ENCODE measurements at regions not wholly inside any gene's neighbourhood (a gene's known extent, or its start where the extent isn't known, plus 50 kb on each side); places are given as distances from the start of the nearest gene placed in this dataset.

GRCh38 chr9:19682397-19682796 lies 106.4 kb downstream of the SLC24A2 start:
- TF ChIP-seq, protein P1, sequence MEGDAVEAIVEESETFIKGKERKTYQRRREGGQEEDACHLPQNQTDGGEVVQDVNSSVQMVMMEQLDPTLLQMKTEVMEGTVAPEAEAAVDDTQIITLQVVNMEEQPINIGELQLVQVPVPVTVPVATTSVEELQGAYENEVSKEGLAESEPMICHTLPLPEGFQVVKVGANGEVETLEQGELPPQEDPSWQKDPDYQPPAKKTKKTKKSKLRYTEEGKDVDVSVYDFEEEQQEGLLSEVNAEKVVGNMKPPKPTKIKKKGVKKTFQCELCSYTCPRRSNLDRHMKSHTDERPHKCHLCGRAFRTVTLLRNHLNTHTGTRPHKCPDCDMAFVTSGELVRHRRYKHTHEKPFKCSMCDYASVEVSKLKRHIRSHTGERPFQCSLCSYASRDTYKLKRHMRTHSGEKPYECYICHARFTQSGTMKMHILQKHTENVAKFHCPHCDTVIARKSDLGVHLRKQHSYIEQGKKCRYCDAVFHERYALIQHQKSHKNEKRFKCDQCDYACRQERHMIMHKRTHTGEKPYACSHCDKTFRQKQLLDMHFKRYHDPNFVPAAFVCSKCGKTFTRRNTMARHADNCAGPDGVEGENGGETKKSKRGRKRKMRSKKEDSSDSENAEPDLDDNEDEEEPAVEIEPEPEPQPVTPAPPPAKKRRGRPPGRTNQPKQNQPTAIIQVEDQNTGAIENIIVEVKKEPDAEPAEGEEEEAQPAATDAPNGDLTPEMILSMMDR (IDR thresholded peaks at IDR 0.05) = no peak
- ATAC-seq (ENCODE audit: low FRiP score) (no peak), DNase-seq (ENCODE audit: low spot score) (no peak)

DNA sequence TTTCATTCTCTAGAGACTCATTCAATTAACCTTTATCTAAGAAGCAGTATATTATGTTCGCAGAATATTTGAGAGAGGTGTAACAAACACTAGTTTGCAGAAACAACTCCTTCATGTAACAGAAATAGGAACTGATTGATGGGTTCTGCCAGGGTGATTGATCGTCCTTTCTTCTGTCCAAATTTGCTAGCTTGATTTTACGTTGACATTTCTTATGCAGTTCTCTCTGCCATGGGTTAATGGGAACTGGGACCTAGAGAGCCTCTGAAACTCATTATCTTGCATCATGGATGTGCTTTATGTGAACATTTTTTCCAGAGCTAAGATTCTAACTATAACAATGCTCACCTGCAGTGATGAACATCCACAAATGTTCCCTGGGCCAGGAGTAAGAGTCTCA lies 107.0 kb downstream of the SLC24A2 start:
- no peak for ATAC-seq (ENCODE audit: low FRiP score)

GRCh38 chr9:19677924-19678323 lies 110.9 kb downstream of the SLC24A2 start:
- no peak for ATAC-seq (ENCODE audit: low FRiP score)
- no peak for DNase-seq (ENCODE audit: low spot score)
- TF ChIP-seq, protein P1 (IDR thresholded peaks at IDR 0.05) = no peak

More for the DNA sequence above, 107.0 kb downstream of the SLC24A2 start:
- no peak for DNase-seq (ENCODE audit: low spot score)
- TF ChIP-seq, protein P1 (IDR thresholded peaks at IDR 0.05) = no peak

GRCh38 chr9:19675492-19675891 lies 113.3 kb downstream of the SLC24A2 start:
- ATAC-seq (ENCODE audit: low FRiP score) = no peak
- TF ChIP-seq, protein P1 (IDR thresholded peaks at IDR 0.05) = no peak
- no peak for DNase-seq (ENCODE audit: low spot score)

- TF ChIP-seq, protein P1 (IDR thresholded peaks at IDR 0.05) = no peak
- DNase-seq (ENCODE audit: low spot score) (no peak), ATAC-seq (ENCODE audit: low FRiP score) (no peak)
These were observed 122.3 kb downstream of the SLC24A2 start for GRCh38 chr9:19666575-19666974.

DNA sequence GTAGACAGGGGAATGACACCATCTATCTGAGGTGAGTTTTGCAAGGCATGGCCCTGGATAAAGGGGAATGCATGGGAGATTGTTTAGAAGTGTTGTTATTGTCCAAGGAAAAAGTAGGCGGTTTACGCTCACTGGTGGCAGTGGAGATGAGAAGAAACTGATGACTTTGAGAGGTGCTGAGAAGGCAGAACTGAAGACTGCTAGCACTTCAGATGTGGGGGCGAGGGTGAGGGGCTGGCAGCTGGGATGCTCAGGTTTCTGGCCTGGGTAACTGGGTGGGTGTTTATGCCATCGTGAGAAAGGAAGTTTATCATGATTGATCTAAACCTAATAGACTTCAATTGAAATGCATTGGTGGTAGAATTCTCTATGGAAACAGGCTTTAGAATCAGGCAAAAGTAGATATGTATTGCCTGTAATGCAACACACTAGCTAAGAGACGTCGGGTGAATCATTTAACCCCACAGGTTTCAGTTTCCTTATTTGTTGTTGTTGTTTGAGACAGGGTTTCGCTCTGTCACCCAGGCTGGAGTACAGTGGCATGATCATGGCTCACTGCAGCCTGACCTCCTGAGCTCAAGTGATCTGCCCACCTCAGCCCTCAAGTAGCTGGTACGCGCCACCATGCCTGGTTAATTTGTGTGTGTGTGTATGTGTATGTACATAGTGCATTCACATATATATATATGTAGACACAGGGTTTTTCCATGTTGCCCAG lies 123.5 kb downstream of the SLC24A2 start:
- no peak for DNase-seq (ENCODE audit: low spot score)
- no peak for ATAC-seq (ENCODE audit: low FRiP score)
- TF ChIP-seq, protein P1 (IDR thresholded peaks at IDR 0.05) = no peak

- ATAC-seq (ENCODE audit: low FRiP score) (no peak), DNase-seq (ENCODE audit: low spot score) (no peak)
- TF ChIP-seq, protein P1 (IDR thresholded peaks at IDR 0.05) = no peak
These were observed 125.3 kb downstream of the SLC24A2 start for GRCh38 chr9:19663570-19663969.
